SU-DHL-6 (cell line): ENCODE measurements at regions not wholly inside any gene's neighbourhood (a gene's known extent, or its start where the extent isn't known, plus 50 kb on each side); places are given as distances from the start of the nearest gene placed in this dataset.

Experiments
- EZH2phosphoT487 ChIP-seq: fragments of 200-600 bp; sonication (generic), shearing (Covaris generic); conservative IDR thresholded peaks from 2 replicates; pipeline ENCODE4 v1.6.1; 2018; ENCODE audit warnings: mild to moderate bottlenecking, antibody characterized with exemption, low read length, moderate library complexity, mixed read lengths
- TF ChIP-seq, protein P1 (sequence below): fragments of 200-600 bp; sonication (generic); IDR thresholded peaks from one replicate; pipeline ENCODE4 v1.5.1; 2017; ENCODE audit warnings: antibody characterized with exemption, mild to moderate bottlenecking, low read length, moderate library complexity; ENCODE audit not compliant: insufficient read depth, poor library complexity, severe bottlenecking

GRCh38 chr1:39105061-39105840 is 79.1 kb downstream of the NDUFS5 start:
- TF ChIP-seq, protein P1, sequence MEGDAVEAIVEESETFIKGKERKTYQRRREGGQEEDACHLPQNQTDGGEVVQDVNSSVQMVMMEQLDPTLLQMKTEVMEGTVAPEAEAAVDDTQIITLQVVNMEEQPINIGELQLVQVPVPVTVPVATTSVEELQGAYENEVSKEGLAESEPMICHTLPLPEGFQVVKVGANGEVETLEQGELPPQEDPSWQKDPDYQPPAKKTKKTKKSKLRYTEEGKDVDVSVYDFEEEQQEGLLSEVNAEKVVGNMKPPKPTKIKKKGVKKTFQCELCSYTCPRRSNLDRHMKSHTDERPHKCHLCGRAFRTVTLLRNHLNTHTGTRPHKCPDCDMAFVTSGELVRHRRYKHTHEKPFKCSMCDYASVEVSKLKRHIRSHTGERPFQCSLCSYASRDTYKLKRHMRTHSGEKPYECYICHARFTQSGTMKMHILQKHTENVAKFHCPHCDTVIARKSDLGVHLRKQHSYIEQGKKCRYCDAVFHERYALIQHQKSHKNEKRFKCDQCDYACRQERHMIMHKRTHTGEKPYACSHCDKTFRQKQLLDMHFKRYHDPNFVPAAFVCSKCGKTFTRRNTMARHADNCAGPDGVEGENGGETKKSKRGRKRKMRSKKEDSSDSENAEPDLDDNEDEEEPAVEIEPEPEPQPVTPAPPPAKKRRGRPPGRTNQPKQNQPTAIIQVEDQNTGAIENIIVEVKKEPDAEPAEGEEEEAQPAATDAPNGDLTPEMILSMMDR = no peak
- no peak for TF ChIP-seq EZH2phosphoT487
